ENCODE measurements at regions not wholly inside any gene's neighbourhood (a gene's known extent, or its start where the extent isn't known, plus 50 kb on each side); places are given as distances from the start of the nearest gene placed in this dataset.

- no peak for DNase-seq (ENCODE audit: unreplicated experiment)
- CTCF ChIA-PET: interaction anchor here (0.6 kb wide), 1 partner anchor 672 kb away, joined by 3 read pairs; no protein-coding TSS in a partner anchor
- POLR2A ChIA-PET: no interaction called here
- Mint-ChIP-seq H3K27ac (ENCODE audit: low read depth, unreplicated experiment) (no peak overlapping the region), H3K4me3 (ENCODE audit: unreplicated experiment) (no peak overlapping the region), H3K9me3 (ENCODE audit: unreplicated experiment) (no peaks in the 10 kb centered on the region), H3K27me3 (ENCODE audit: insufficient read depth, unreplicated experiment) (no peaks in the 10 kb centered on the region), H3K4me1 (ENCODE audit: insufficient read depth, unreplicated experiment) (peaks cover 7% of the 10 kb centered on the region), H3K36me3 (ENCODE audit: insufficient read depth, unreplicated experiment) (no peaks in the 10 kb centered on the region)
- TF ChIP-seq CTCF (IDR thresholded peaks at IDR 0.05; ENCODE audit: unreplicated experiment): no peak
- intact Hi-C loops (cut with micrococcal nuclease): no loop called here
- no TSS peak for BruUV-seq (replicated peaks)
These were observed 152.6 kb upstream of the LMO4 start for GRCh38 chr1:87176087-87176486.

- ChIA-PET CTCF (interaction anchor here (0.6 kb wide), 1 partner anchor 672 kb away, joined by 3 read pairs; no protein-coding TSS in a partner anchor), POLR2A (no interaction called here)
- intact Hi-C loops (cut with micrococcal nuclease): no loop called here
- Mint-ChIP-seq H3K27ac (ENCODE audit: low read depth, unreplicated experiment) (no peak overlapping the region), H3K36me3 (ENCODE audit: insufficient read depth, unreplicated experiment) (no peaks in the 10 kb centered on the region), H3K9me3 (ENCODE audit: unreplicated experiment) (no peaks in the 10 kb centered on the region), H3K27me3 (ENCODE audit: insufficient read depth, unreplicated experiment) (no peaks in the 10 kb centered on the region), H3K4me3 (ENCODE audit: unreplicated experiment) (no peak overlapping the region), H3K4me1 (ENCODE audit: insufficient read depth, unreplicated experiment) (peaks cover 7% of the 10 kb centered on the region)
- no peak for DNase-seq (ENCODE audit: unreplicated experiment)
- no peak for TF ChIP-seq CTCF (IDR thresholded peaks at IDR 0.05; ENCODE audit: unreplicated experiment)
- BruUV-seq (replicated peaks): no TSS peak
These were observed 152.2 kb upstream of the LMO4 start for GRCh38 chr1:87176514-87176913.

- Mint-ChIP-seq H3K4me3 (ENCODE audit: unreplicated experiment) (no peak overlapping the region), H3K36me3 (ENCODE audit: insufficient read depth, unreplicated experiment) (no peaks in the 10 kb centered on the region), H3K4me1 (ENCODE audit: insufficient read depth, unreplicated experiment) (peaks cover 13% of the 10 kb centered on the region), H3K27ac (ENCODE audit: low read depth, unreplicated experiment) (no peak overlapping the region), H3K27me3 (ENCODE audit: insufficient read depth, unreplicated experiment) (no peaks in the 10 kb centered on the region), H3K9me3 (ENCODE audit: unreplicated experiment) (no peaks in the 10 kb centered on the region)
- no TSS peak for BruUV-seq (replicated peaks)
- ChIA-PET CTCF (no interaction called here), POLR2A (no interaction called here)
- DNase-seq (ENCODE audit: unreplicated experiment): no peak
- intact Hi-C loops (cut with micrococcal nuclease): no loop called here
- no peak for TF ChIP-seq CTCF (IDR thresholded peaks at IDR 0.05; ENCODE audit: unreplicated experiment)
These were observed 150.2 kb upstream of the LMO4 start for GRCh38 chr1:87178441-87178840.

GRCh38 chr1:87179076-87179810, 149.4 kb upstream of the LMO4 start:
- no peak for TF ChIP-seq CTCF (IDR thresholded peaks at IDR 0.05; ENCODE audit: unreplicated experiment)
- peaks cover 13% of the 10 kb centered on the region for H3K4me1 Mint-ChIP-seq (ENCODE audit: insufficient read depth, unreplicated experiment)
- no peaks in the 10 kb centered on the region for H3K27me3 Mint-ChIP-seq (ENCODE audit: insufficient read depth, unreplicated experiment)
- no peak overlapping the region for H3K4me3 Mint-ChIP-seq (ENCODE audit: unreplicated experiment)
- no peak for DNase-seq (ENCODE audit: unreplicated experiment)
- CTCF ChIA-PET: interaction anchor here (0.7 kb wide), 1 partner anchor 13 kb away, joined by 4 read pairs; no protein-coding TSS in a partner anchor
- no TSS peak for BruUV-seq (replicated peaks)
- no peaks in the 10 kb centered on the region for H3K9me3 Mint-ChIP-seq (ENCODE audit: unreplicated experiment)
- POLR2A ChIA-PET: no interaction called here
- intact Hi-C loops (cut with micrococcal nuclease): loop anchor here (1.0 kb wide), 1 partner anchor 25 kb away; no protein-coding TSS in a partner anchor
- no peaks in the 10 kb centered on the region for H3K36me3 Mint-ChIP-seq (ENCODE audit: insufficient read depth, unreplicated experiment)
- no peak overlapping the region for H3K27ac Mint-ChIP-seq (ENCODE audit: low read depth, unreplicated experiment)
